GM23248 (cell line): ENCODE measurements at regions not wholly inside any gene's neighbourhood (a gene's known extent, or its start where the extent isn't known, plus 50 kb on each side); places are given as distances from the start of the nearest gene placed in this dataset.

Experiments used
- DNase-seq: peaks from one replicate; pipeline ENCODE4 v3.0.0-alpha.2; 2015
- H2AFZ ChIP-seq: fragments of 200-600 bp; sonication (generic); 2 replicates; pipeline ENCODE4 v1.6.1; 2016; ENCODE audit warnings: antibody characterized with exemption
- H3F3A ChIP-seq: fragments of 200-600 bp; sonication (generic); 2 replicates; pipeline ENCODE4 v1.6.1; 2016; ENCODE audit warnings: mild to moderate bottlenecking, antibody characterized with exemption, mixed run types; ENCODE audit not compliant: insufficient read depth
- H3K27ac ChIP-seq: fragments of 200-600 bp; sonication (generic); 2 replicates; pipeline ENCODE4 v1.5.1; 2016; ENCODE audit warnings: mild to moderate bottlenecking
- H3K27me3 ChIP-seq: fragments of 200-600 bp; sonication (generic); replicated peaks from 2 replicates; pipeline ENCODE4 v1.6.1; 2016; ENCODE audit warnings: mild to moderate bottlenecking; ENCODE audit not compliant: insufficient read depth
- H3K36me3 ChIP-seq: fragments of 200-600 bp; sonication (generic); 2 replicates; pipeline ENCODE4 v1.6.1; 2016; ENCODE audit warnings: low read depth, mild to moderate bottlenecking
- H3K4me1 ChIP-seq: fragments of 200-600 bp; sonication (generic); 2 replicates; pipeline ENCODE4 v1.6.1; 2016; ENCODE audit warnings: mild to moderate bottlenecking; ENCODE audit not compliant: insufficient read depth
- H3K4me2 ChIP-seq: fragments of 200-600 bp; sonication (generic); one replicate; pipeline ENCODE4 v1.6.1; 2016; ENCODE audit warnings: mild to moderate bottlenecking; ENCODE audit not compliant: unreplicated experiment
- H3K4me3 ChIP-seq: fragments of 200-600 bp; sonication (generic); 2 replicates; pipeline ENCODE4 v1.5.1; 2016; ENCODE audit warnings: mild to moderate bottlenecking
- H3K79me2 ChIP-seq: fragments of 200-600 bp; sonication (generic); 2 replicates; pipeline ENCODE4 v1.6.1; 2016; ENCODE audit warnings: mild to moderate bottlenecking; ENCODE audit not compliant: insufficient read depth
- H3K9ac ChIP-seq: fragments of 200-600 bp; sonication (generic); 2 replicates; pipeline ENCODE4 v1.6.1; 2016; ENCODE audit warnings: mild to moderate bottlenecking
- H3K9me2 ChIP-seq: fragments of 200-600 bp; sonication (generic); 2 replicates; pipeline ENCODE4 v1.6.1; 2016; ENCODE audit warnings: mixed run types, mild to moderate bottlenecking, moderate library complexity; ENCODE audit not compliant: insufficient read depth
- H3K9me3 ChIP-seq: fragments of 200-600 bp; sonication (generic); one replicate; pipeline ENCODE4 v1.6.1; 2017; ENCODE audit warnings: low read depth
- H4K20me1 ChIP-seq: fragments of 200-600 bp; sonication (generic); 2 replicates; pipeline ENCODE4 v1.6.0; 2016; ENCODE audit not compliant: insufficient read depth
- EZH2 ChIP-seq: fragments of 200-600 bp; sonication (generic); IDR thresholded peaks from 2 replicates; pipeline ENCODE4 v1.6.1; 2018; ENCODE audit warnings: antibody characterized with exemption, mild to moderate bottlenecking; ENCODE audit not compliant: insufficient read depth, poor library complexity, severe bottlenecking
- EZH2phosphoT487 ChIP-seq: fragments of 200-600 bp; sonication (generic); IDR thresholded peaks from 2 replicates; pipeline ENCODE4 v1.6.1; 2018; ENCODE audit warnings: antibody characterized with exemption, moderate library complexity, mild to moderate bottlenecking, low read depth; ENCODE audit not compliant: insufficient read depth
- WGBS, 2 experiments: methylation state at CpG; one replicate each; pipeline ENCODE4 v1.1.6; 2015 to 2017; ENCODE audit warnings: low lambda C conversion rate in 2 of 2, low coverage in 1 of 2; ENCODE audit errors: missing lambda C conversion rate in 2 of 2; 5-methylcytosine and 5-hydroxymethylcytosine counted together
- in situ Hi-C: fragments of 300-500 bp; cut with MboI; formaldehyde crosslinking; loops from 2 replicates; pipeline ENCODE4 v1.15.0; 2020

- Histone ChIP-seq H3K79me2 (no peaks in the 10 kb centered on the region), H4K20me1 (no peaks in the 10 kb centered on the region), H3F3A (no peaks in the 10 kb centered on the region), H3K27me3 (no peaks in the 10 kb centered on the region; the same call in 1 of the 2 replicates), H3K9me3 (no peaks in the 10 kb centered on the region), H3K27ac (no peak overlapping the region), H3K4me1 (no peaks in the 10 kb centered on the region), H3K4me3 (no peak overlapping the region), H3K9ac (no peak overlapping the region), H3K4me2 (no peak overlapping the region), H3K36me3 (no peaks in the 10 kb centered on the region), H2AFZ (no peak overlapping the region), H3K9me2 (no peaks in the 10 kb centered on the region)
- TF ChIP-seq EZH2phosphoT487 = no peak
- no peak for TF ChIP-seq EZH2
- no peak for DNase-seq
- in situ Hi-C loops = no loop called here
- 36 to 47% methylated on average over 3 of the region's 3 CpGs for WGBS, 2 experiments
These were observed 505.3 kb downstream of the TLE4 start for GRCh38 chr9:80077059-80077458.

DNA sequence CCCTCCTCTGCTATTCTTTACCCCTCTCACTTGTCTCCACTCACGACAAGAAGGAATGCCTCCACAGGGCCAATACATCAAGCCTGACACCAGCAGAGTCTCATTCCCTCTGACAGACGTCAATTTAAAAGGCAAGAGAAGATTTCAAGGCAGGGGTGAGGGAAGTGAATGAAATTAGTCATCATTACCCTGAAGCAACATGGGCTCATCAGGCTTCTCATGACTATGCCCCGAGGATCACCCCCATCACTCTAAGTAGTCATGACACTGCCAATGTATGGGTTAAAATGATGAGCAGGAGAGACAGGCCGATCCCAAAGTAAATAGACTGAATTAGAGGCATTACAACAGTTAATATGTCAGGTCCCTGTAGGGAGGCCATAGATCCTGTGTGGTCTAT, 504.4 kb downstream of the TLE4 start:
- Histone ChIP-seq H3K27me3 (no peaks in the 10 kb centered on the region; the same call in 1 of the 2 replicates), H3K9me3 (no peaks in the 10 kb centered on the region), H3K27ac (no peak overlapping the region), H2AFZ (no peak overlapping the region), H3K4me2 (no peak overlapping the region), H3K4me1 (no peaks in the 10 kb centered on the region), H3F3A (no peaks in the 10 kb centered on the region), H3K9me2 (no peaks in the 10 kb centered on the region), H4K20me1 (no peaks in the 10 kb centered on the region), H3K4me3 (no peak overlapping the region), H3K79me2 (no peaks in the 10 kb centered on the region), H3K36me3 (no peaks in the 10 kb centered on the region), H3K9ac (no peak overlapping the region)
- in situ Hi-C loops = no loop called here
- WGBS, 2 experiments = 30 to 40% methylated on average over 4 of the region's 4 CpGs
- no peak for TF ChIP-seq EZH2phosphoT487
- no peak for TF ChIP-seq EZH2
- DNase-seq = no peak

- H3K27ac ChIP-seq = no peak overlapping the region
- H3K79me2 ChIP-seq = no peaks in the 10 kb centered on the region
These were observed 502.7 kb downstream of the TLE4 start for GRCh38 chr9:80074439-80074838.

DNA sequence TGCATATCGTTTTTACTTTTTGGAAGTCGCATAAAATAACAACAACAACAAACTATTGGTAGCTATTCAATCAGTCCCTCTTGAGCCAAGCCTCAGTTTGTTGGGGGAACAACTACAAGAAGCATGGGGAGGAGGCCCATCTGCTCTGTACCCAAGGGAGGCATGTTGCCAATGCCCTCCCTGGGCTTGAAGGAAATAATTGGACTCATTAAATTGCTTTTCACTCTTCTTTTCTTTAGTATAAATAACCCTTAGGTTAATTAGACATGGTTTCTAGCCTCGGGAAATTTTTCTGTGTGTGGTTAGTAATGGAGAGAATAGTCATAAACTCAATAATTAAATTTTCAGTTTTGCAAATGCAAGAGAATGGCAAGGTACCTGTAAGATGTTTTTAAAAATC, 500.7 kb downstream of the TLE4 start:
- H3F3A ChIP-seq = no peaks in the 10 kb centered on the region
- H3K9ac ChIP-seq = no peak overlapping the region
- no peaks in the 10 kb centered on the region for H3K9me2 ChIP-seq
- H3K27ac ChIP-seq = no peak overlapping the region
- no peak for TF ChIP-seq EZH2phosphoT487
- no peak for TF ChIP-seq EZH2
- no peak overlapping the region for H3K4me3 ChIP-seq
- H3K9me3 ChIP-seq = no peaks in the 10 kb centered on the region
- no peaks in the 10 kb centered on the region for H4K20me1 ChIP-seq
- WGBS, 2 experiments = 41 to 44% methylated on average over 3 of the region's 3 CpGs
- H3K4me1 ChIP-seq = no peaks in the 10 kb centered on the region
- no peak for DNase-seq
- in situ Hi-C loops = no loop called here
- H2AFZ ChIP-seq = no peak overlapping the region
- no peak overlapping the region for H3K4me2 ChIP-seq
- no peaks in the 10 kb centered on the region for H3K36me3 ChIP-seq
- no peaks in the 10 kb centered on the region for H3K79me2 ChIP-seq
- peaks cover 10% of the 10 kb centered on the region; the same call in 1 of the 2 replicates for H3K27me3 ChIP-seq

More at GRCh38 chr9:80074439-80074838, 502.7 kb downstream of the TLE4 start:
- Histone ChIP-seq H4K20me1 (no peaks in the 10 kb centered on the region), H3K27me3 (no peaks in the 10 kb centered on the region; the same call in 1 of the 2 replicates), H3F3A (no peaks in the 10 kb centered on the region), H3K36me3 (no peaks in the 10 kb centered on the region), H2AFZ (no peak overlapping the region), H3K4me3 (no peak overlapping the region), H3K9me2 (no peaks in the 10 kb centered on the region), H3K9me3 (no peaks in the 10 kb centered on the region), H3K4me2 (no peak overlapping the region), H3K4me1 (no peaks in the 10 kb centered on the region), H3K9ac (no peak overlapping the region)
- no peak for DNase-seq
- no peak for TF ChIP-seq EZH2
- no peak for TF ChIP-seq EZH2phosphoT487
- in situ Hi-C loops = no loop called here
- 34 to 35% methylated on average over 5 of the region's 5 CpGs for WGBS, 2 experiments
